Left ventricle myocardium inferior (tissue), 1 donor: ENCODE measurements at regions not wholly inside any gene's neighbourhood (a gene's known extent, or its start where the extent isn't known, plus 50 kb on each side); places are given as distances from the start of the nearest gene placed in this dataset.
"Not testable (repeated sequence)": the region's sequence is repeated elsewhere in the genome, so short reads cannot be mapped to it uniquely, and the experiment has no call there.

Experiments used
- DNase-seq: peaks from one replicate; pipeline ENCODE4 v3.0.0-alpha.2; 2020
- H3K27ac ChIP-seq: fragments of 200-600 bp; replicated peaks from 2 replicates; pipeline ENCODE4 v1.8.0; 2021
- H3K27me3 ChIP-seq: fragments of 200-600 bp; 2 replicates; pipeline ENCODE4 v1.8.0; 2021; ENCODE audit warnings: low read depth
- H3K36me3 ChIP-seq: fragments of 200-600 bp; 2 replicates; pipeline ENCODE4 v1.8.0; 2021
- H3K4me1 ChIP-seq: fragments of 200-600 bp; 2 replicates; pipeline ENCODE4 v1.8.0; 2021
- H3K4me3 ChIP-seq: fragments of 200-600 bp; 2 replicates; pipeline ENCODE4 v1.8.0; 2021; ENCODE audit warnings: mild to moderate bottlenecking, moderate library complexity
- H3K9me3 ChIP-seq: fragments of 200-600 bp; replicated peaks from 2 replicates; pipeline ENCODE4 v1.8.0; 2021
- intact Hi-C: fragments of 100-400 bp; cut with micrococcal nuclease; formaldehyde crosslinking; loops from one replicate; pipeline ENCODE4 v1.11.0; 2022
- TF ChIP-seq, protein P1 (sequence below): fragments of 200-600 bp; IDR thresholded peaks from 2 replicates; pipeline ENCODE4 v1.8.0; 2021; ENCODE audit warnings: antibody characterized with exemption, mild to moderate bottlenecking, borderline replicate concordance
- donor health status: DM: no; HTN: yes; CAD: no; lungs with severe emphysema.

DNA sequence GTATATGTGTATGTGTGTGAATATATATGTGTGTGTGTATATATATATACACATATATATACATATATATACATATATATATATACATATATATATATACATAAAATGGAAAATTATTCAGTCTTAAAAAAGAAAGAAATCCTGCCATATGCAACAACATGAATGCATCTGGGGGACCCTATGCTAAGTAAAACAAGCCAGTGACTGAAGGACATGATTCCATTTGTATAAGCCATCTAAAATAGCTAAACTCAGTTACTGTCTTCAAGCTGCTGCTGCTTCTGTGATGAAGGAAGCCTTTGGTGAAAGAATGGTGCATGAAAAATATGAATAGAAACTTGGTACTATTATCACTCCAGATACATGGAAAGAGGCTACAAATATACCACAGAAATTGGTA, 118.6 kb downstream of the ATXN7L3B start:
- Histone ChIP-seq H3K9me3 (peaks cover 10% of the 10 kb centered on the region), H3K4me3 (no peak overlapping the region), H3K27ac (no peak overlapping the region), H3K27me3 (no peaks in the 10 kb centered on the region), H3K4me1 (no peaks in the 10 kb centered on the region), H3K36me3 (no peaks in the 10 kb centered on the region)
- no peak for DNase-seq
- TF ChIP-seq, protein P1, sequence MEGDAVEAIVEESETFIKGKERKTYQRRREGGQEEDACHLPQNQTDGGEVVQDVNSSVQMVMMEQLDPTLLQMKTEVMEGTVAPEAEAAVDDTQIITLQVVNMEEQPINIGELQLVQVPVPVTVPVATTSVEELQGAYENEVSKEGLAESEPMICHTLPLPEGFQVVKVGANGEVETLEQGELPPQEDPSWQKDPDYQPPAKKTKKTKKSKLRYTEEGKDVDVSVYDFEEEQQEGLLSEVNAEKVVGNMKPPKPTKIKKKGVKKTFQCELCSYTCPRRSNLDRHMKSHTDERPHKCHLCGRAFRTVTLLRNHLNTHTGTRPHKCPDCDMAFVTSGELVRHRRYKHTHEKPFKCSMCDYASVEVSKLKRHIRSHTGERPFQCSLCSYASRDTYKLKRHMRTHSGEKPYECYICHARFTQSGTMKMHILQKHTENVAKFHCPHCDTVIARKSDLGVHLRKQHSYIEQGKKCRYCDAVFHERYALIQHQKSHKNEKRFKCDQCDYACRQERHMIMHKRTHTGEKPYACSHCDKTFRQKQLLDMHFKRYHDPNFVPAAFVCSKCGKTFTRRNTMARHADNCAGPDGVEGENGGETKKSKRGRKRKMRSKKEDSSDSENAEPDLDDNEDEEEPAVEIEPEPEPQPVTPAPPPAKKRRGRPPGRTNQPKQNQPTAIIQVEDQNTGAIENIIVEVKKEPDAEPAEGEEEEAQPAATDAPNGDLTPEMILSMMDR = no peak
- intact Hi-C loops = no loop called here

GRCh38 chr12:74660442-74660841, 122.8 kb downstream of the ATXN7L3B start:
- intact Hi-C loops = no loop called here
- DNase-seq = no peak

GRCh38 chr12:74663958-74664357, 126.3 kb downstream of the ATXN7L3B start:
- Histone ChIP-seq H3K9me3 (no peaks in the 10 kb centered on the region), H3K36me3 (no peaks in the 10 kb centered on the region), H3K4me3 (no peak overlapping the region), H3K4me1 (no peaks in the 10 kb centered on the region), H3K27ac (no peak overlapping the region), H3K27me3 (no peaks in the 10 kb centered on the region)
- DNase-seq = no peak
- intact Hi-C loops = no loop called here
- TF ChIP-seq, protein P1 = no peak

More at GRCh38 chr12:74660442-74660841, 122.8 kb downstream of the ATXN7L3B start:
- Histone ChIP-seq H3K27ac (no peak overlapping the region), H3K4me3 (no peak overlapping the region), H3K9me3 (no peaks in the 10 kb centered on the region), H3K4me1 (no peaks in the 10 kb centered on the region), H3K27me3 (no peaks in the 10 kb centered on the region), H3K36me3 (no peaks in the 10 kb centered on the region)
- TF ChIP-seq, protein P1 = no peak

DNA sequence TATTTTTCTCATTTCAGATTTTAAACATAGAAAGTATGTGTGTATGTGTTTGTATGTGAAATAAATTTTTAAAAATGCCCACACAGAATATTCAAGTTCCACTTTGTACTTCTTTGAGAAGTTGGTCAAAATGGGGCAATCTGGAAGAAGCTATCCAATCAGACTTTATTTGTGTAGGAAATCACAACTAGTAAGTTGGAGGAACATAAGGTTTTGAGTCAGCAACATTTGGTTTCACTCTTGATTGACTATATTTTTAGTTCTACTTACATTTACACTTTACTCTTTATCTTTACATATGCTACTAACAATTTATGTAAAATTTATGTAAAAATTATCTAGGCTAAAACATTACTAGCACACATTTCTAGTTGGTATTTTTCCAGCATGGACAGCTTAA, 128.1 kb downstream of the ATXN7L3B start:
- no peak for DNase-seq
- Histone ChIP-seq H3K27me3 (no peaks in the 10 kb centered on the region), H3K4me1 (no peaks in the 10 kb centered on the region), H3K4me3 (no peak overlapping the region), H3K27ac (no peak overlapping the region), H3K36me3 (no peaks in the 10 kb centered on the region), H3K9me3 (no peaks in the 10 kb centered on the region)
- TF ChIP-seq, protein P1 = no peak
- intact Hi-C loops = no loop called here

DNA sequence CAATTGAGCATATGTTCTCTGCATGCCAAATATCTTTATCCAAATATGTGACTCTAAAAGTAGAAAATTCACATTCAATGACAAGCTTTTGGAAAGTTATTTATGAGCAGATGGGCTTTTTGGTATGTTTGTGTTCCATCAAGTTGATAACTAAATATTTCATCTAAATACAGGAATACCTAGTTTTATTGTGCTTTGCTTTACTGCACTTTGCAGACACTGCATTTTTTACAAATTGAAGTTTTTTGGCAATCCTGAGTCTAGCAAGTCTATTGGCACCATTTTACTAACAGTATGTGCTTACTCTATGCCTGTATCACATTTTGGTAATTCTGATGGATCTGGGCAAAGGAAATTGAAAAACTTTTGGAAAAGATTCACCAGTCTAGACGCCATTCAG, 133.8 kb downstream of the ATXN7L3B start:
- Histone ChIP-seq H3K36me3 (no peaks in the 10 kb centered on the region), H3K9me3 (no peaks in the 10 kb centered on the region), H3K27ac (no peak overlapping the region), H3K27me3 (no peaks in the 10 kb centered on the region), H3K4me3 (no peak overlapping the region), H3K4me1 (no peaks in the 10 kb centered on the region)
- intact Hi-C loops = no loop called here
- TF ChIP-seq, protein P1 = no peak
- no peak for DNase-seq

- H3K27me3 ChIP-seq = not testable (repeated sequence)
Observed at GRCh38 chr12:74676955-74677354, 139.3 kb downstream of the ATXN7L3B start.

More at GRCh38 chr12:74676955-74677354, 139.3 kb downstream of the ATXN7L3B start:
- H3K9me3 ChIP-seq, H3K36me3 ChIP-seq, H3K4me1 ChIP-seq, DNase-seq, intact Hi-C loops, H3K4me3 ChIP-seq, H3K27ac ChIP-seq: not testable (repeated sequence)
